ENCODE measurements at regions not wholly inside any gene's neighbourhood (a gene's known extent, or its start where the extent isn't known, plus 50 kb on each side); places are given as distances from the start of the nearest gene placed in this dataset.

DNA sequence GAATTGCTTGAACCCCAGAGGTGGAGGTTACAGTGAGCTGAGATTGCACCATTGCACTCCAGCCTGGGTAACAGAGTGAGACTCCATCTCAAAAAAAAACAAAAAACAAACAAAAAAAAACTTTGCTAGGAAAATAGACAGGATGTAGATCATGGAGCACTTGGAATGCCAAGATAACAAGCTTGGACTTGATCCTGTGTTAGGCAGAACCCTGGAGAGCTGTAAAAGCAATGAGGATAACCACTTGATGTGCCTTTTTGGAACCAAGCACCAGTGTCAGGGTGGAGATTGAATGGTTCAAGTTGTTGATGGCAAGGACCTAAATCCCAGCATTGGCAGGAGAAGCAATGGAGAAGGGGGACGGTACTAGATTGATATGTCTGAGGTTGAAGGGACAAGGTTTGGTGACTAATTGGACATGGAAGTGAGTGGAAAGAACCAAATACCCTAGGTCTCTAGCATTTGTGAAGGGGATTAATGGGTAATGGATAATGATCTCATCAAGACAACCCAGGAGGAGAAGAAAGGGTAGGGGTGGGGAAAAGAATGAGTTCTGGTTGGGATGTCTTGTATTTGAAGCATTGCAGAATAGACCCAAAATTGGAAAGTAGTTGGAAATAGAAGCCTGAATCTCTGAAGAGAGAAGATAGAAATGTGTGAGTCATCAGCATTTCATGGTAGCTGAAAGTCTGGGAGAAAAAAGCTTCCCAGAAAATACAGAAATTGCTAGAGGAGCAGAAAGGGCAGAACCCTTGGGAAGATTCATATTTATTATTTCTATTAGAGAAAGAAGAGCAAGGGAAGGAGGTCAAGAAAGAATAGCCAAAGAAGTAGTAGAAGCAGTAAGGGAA is 176.7 kb downstream of the NUAK1 start:
- TF ChIP-seq, protein P1, sequence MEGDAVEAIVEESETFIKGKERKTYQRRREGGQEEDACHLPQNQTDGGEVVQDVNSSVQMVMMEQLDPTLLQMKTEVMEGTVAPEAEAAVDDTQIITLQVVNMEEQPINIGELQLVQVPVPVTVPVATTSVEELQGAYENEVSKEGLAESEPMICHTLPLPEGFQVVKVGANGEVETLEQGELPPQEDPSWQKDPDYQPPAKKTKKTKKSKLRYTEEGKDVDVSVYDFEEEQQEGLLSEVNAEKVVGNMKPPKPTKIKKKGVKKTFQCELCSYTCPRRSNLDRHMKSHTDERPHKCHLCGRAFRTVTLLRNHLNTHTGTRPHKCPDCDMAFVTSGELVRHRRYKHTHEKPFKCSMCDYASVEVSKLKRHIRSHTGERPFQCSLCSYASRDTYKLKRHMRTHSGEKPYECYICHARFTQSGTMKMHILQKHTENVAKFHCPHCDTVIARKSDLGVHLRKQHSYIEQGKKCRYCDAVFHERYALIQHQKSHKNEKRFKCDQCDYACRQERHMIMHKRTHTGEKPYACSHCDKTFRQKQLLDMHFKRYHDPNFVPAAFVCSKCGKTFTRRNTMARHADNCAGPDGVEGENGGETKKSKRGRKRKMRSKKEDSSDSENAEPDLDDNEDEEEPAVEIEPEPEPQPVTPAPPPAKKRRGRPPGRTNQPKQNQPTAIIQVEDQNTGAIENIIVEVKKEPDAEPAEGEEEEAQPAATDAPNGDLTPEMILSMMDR (IDR thresholded peaks at IDR 0.05): no peak
- no peak for TF ChIP-seq EP300 (IDR thresholded peaks at IDR 0.05)
- no peak for TF ChIP-seq POLR2A (IDR thresholded peaks at IDR 0.05; ENCODE audit: low read depth)
- TF ChIP-seq POLR2AphosphoS5 (IDR thresholded peaks at IDR 0.05): no peak

All from esophagus muscularis mucosa (tissue), 4 donors.